Muscle layer of colon (tissue), 2 donors: ENCODE measurements at regions not wholly inside any gene's neighbourhood (a gene's known extent, or its start where the extent isn't known, plus 50 kb on each side); places are given as distances from the start of the nearest gene placed in this dataset.

Experiments used
- H3K27ac ChIP-seq: one replicate; pipeline ENCODE4 v1.7.0; 2013; ENCODE audit warnings: low read depth, mild to moderate bottlenecking, low read length, moderate library complexity
- H3K27me3 ChIP-seq, 2 donors: one replicate each; pipeline ENCODE4 v1.7.0; 2013; ENCODE audit warnings: low read length in 2 of 2, mild to moderate bottlenecking in 2 of 2; ENCODE audit not compliant: insufficient read depth in 2 of 2, control insufficient read depth in 1 of 2
- H3K36me3 ChIP-seq: one replicate; pipeline ENCODE4 v1.7.0; 2013; ENCODE audit warnings: mild to moderate bottlenecking, low read length; ENCODE audit not compliant: insufficient read depth
- H3K4me1 ChIP-seq: one replicate; pipeline ENCODE4 v1.7.0; 2013; ENCODE audit warnings: mild to moderate bottlenecking, low read length; ENCODE audit not compliant: insufficient read depth
- H3K4me3 ChIP-seq, 2 donors: one replicate each; pipeline ENCODE4 v1.7.0; 2013; ENCODE audit warnings: low read length in 2 of 2, low read depth in 1 of 2, mild to moderate bottlenecking in 1 of 2, moderate library complexity in 1 of 2
- H3K9ac ChIP-seq: one replicate; pipeline ENCODE4 v1.7.0; 2013; ENCODE audit warnings: low read length
- H3K9me3 ChIP-seq: one replicate; pipeline ENCODE4 v1.7.0; 2013; ENCODE audit warnings: mild to moderate bottlenecking, low read length
- donor health status: abdominal sarcoma.
- donor health status: Adenocarcinoma of cecum.

DNA sequence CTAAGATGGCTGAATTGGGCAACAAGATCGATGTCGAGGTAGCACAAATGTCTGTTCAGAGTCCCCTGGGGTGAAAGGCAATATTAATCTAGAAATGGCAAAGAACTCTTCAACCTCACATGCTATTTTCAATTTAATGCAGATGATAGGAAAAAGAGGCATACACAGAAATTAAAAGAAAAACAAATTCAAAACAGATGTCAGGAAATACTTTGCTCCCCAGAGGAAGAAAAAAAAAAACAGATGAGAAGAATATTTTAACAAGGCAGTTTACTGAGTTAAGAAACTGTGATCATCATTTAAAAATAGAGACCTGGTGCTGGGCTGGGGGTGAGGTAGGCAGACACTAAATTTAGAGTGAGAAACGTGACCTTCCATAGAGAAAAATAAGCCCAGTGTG is 421.9 kb upstream of the ARGLU1 start:
- Histone ChIP-seq H3K4me1 (peaks cover 4% of the 10 kb centered on the region), H3K27me3 (no peaks in the 10 kb centered on the region), H3K4me3 (no peak overlapping the region), H3K36me3 (no peaks in the 10 kb centered on the region), H3K9ac (no peak overlapping the region), H3K9me3 (no peaks in the 10 kb centered on the region), H3K27ac (no peak overlapping the region)

DNA sequence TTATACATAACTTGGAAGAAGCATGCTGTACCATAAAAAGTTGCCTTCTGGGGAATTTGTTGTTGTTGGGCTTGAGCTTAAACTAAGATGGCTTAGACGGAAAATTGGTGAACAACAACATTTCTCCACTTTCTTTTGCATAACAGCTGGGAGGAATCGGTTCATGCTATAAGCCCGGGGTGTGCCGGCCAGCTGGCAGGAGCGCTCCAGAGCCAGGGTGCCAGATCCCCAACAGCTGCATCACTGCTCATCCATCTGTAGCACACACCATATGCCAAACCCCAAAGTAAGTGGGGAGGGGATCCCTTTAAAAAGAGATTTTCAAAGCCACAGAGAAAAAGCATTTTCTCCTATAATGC is 419.5 kb upstream of the ARGLU1 start:
- H3K36me3 ChIP-seq, result no peaks in the 10 kb centered on the region
- H3K9me3 ChIP-seq, result no peaks in the 10 kb centered on the region
- peaks cover 4% of the 10 kb centered on the region for H3K4me1 ChIP-seq
- H3K9ac ChIP-seq, result no peak overlapping the region
- H3K4me3 ChIP-seq, result no peak overlapping the region
- no peak overlapping the region for H3K27ac ChIP-seq
- H3K27me3 ChIP-seq, result no peaks in the 10 kb centered on the region

DNA sequence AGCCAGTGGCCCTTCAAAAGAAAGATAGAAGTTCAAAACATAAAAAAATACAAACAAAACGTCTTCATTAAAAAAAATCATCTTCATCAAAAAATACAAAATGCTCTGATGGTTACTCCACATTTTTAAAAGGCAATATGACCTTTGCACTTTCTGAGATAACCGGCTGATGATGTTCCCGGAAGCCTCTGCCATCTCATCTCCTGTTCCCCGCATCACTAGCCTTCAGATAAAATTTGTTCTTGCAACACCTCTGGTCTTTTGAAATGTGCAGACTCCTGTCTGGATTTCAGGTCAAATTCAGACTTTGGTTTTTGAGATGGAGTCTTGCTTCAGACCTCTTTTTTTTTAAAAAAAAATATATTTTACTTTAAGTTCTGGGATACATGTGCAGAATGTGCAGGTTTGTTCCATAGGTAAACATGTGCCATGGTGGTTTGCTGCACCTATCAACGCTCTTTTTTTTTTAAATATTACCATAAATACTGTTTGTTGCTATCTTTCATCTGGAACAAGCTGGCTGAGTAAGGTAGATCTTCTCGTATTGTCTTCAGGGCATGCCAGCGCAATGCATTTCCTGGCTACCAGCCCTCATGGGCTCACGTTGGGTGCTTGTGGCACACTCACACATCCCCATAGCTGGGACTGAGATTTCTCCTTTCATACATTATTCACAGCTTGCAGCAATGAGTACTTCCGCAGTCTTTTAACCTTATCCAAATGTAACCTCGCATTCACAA is 418.9 kb upstream of the ARGLU1 start:
- H3K27me3 ChIP-seq, result no peaks in the 10 kb centered on the region
- peaks cover 4% of the 10 kb centered on the region for H3K4me1 ChIP-seq
- H3K9me3 ChIP-seq, result no peaks in the 10 kb centered on the region
- no peak overlapping the region for H3K4me3 ChIP-seq
- no peak overlapping the region for H3K9ac ChIP-seq
- no peaks in the 10 kb centered on the region for H3K36me3 ChIP-seq
- H3K27ac ChIP-seq, result no peak overlapping the region

DNA sequence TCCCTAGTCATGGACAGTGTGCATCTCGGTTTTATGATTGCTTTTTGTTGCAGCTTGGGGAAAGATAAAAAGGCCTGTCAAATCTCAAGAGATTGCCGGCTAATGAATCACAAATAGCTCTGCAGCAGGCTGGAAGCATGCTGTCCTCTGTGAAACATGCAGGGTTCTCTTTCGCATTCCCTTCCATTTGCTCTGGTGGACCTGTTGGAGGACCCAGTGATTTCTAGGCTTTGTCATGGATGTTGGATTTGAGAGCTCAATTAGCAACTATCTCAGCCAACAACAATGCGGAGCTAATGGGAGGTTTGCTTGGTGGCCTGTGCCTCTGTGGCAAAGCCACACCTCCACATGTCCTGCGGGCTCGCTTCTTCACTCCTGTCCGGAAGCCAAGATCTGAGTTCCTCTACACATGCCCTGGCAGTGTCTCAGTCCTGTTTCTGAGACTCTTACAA is 418.1 kb upstream of the ARGLU1 start:
- Histone ChIP-seq H3K27me3 (no peaks in the 10 kb centered on the region), H3K4me3 (no peak overlapping the region), H3K27ac (no peak overlapping the region), H3K36me3 (no peaks in the 10 kb centered on the region), H3K9ac (no peak overlapping the region), H3K4me1 (peaks cover 4% of the 10 kb centered on the region), H3K9me3 (no peaks in the 10 kb centered on the region)

DNA sequence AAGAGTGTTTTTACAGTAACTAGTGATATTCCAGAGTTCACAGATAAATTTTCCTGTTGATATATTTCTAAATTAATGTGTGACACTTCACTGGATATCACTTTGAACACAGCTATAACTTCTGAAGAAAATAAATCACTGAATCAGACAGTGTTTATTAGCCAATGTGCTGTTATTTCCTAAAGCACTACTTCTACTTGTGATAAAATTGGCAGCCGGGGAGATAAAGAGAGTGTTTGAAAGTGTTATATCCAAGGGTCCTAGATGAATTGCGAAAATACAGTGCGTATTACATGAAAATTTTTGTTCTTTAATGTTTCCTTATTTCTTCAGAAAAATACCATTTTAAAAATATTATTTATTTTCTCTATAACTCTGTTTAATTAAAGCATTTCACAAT is 417.5 kb upstream of the ARGLU1 start:
- H3K27me3 ChIP-seq, result no peaks in the 10 kb centered on the region
- no peak overlapping the region for H3K4me3 ChIP-seq
- peaks cover 4% of the 10 kb centered on the region for H3K4me1 ChIP-seq
- no peaks in the 10 kb centered on the region for H3K36me3 ChIP-seq
- no peaks in the 10 kb centered on the region for H3K9me3 ChIP-seq
- H3K27ac ChIP-seq, result no peak overlapping the region
- H3K9ac ChIP-seq, result no peak overlapping the region

DNA sequence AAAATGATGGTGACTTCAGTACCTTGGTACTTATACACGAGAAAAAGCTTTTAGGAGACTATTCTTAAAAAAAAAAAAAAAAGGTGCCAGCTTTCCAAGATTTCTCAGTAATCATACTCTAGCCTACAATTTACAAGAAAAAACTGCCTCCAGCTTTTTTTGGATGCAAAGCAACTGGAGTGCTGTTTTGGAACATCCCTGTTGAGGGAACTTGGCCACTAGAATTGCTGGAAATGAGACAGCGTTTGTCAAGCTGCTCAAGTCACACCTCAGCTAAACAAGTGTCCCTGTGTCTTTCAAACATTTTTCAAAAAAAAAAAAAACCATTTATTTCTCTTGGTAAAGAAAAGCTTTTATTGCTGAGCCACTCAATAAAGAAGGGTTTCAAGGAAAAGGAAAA is 413.1 kb upstream of the ARGLU1 start:
- H3K9ac ChIP-seq, result no peak overlapping the region
- H3K4me3 ChIP-seq, result no peak overlapping the region
- no peak overlapping the region for H3K27ac ChIP-seq

DNA sequence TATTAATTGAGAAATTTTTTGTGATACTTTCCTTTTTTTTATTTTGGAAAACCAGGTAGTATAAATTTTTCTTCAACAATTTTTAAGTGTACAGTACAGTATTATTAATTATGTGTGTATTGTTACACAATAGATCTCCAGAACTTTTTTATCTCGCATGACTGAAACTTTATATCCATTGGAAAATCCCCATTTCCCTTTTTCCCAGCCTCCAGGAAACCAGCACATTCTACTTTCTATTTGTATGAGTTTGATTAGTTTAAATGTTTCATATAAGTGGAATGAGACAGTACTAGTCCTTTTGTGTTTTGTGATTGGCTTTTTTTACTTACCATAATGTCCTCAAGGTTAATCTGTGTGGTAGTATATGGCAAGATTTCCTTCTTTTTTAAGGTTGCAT is 399.5 kb upstream of the ARGLU1 start:
- Histone ChIP-seq H3K4me1 (no peaks in the 10 kb centered on the region), H3K36me3 (no peaks in the 10 kb centered on the region), H3K27ac (no peak overlapping the region), H3K4me3 (no peak overlapping the region), H3K9ac (no peak overlapping the region), H3K9me3 (no peaks in the 10 kb centered on the region), H3K27me3 (no peaks in the 10 kb centered on the region)

More for the DNA sequence above, 413.1 kb upstream of the ARGLU1 start:
- no peaks in the 10 kb centered on the region for H3K9me3 ChIP-seq
- no peaks in the 10 kb centered on the region for H3K27me3 ChIP-seq
- H3K4me1 ChIP-seq, result no peaks in the 10 kb centered on the region
- H3K36me3 ChIP-seq, result no peaks in the 10 kb centered on the region

DNA sequence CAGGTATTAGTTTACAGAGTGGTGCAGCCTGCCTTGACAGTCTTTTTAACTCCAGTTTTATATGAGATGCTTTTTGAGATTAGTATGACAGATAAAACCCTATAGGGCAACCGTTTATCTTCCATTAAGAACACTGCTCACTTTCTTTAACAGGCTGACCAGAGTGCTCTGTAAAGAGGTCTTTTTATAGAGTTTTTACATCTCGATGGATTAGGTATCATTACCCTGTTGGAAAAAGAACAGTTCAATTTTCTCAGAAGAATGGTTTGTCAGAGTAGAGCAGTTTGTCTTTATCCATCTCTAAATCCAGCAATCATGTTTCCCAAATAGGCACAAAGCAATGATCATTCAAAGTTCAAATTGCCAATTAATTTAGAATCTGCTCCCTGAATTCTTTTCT is 395.2 kb upstream of the ARGLU1 start:
- Histone ChIP-seq H3K4me3 (no peak overlapping the region), H3K4me1 (no peaks in the 10 kb centered on the region), H3K27me3 (no peaks in the 10 kb centered on the region), H3K9ac (no peak overlapping the region), H3K36me3 (no peaks in the 10 kb centered on the region), H3K27ac (no peak overlapping the region), H3K9me3 (no peaks in the 10 kb centered on the region)

DNA sequence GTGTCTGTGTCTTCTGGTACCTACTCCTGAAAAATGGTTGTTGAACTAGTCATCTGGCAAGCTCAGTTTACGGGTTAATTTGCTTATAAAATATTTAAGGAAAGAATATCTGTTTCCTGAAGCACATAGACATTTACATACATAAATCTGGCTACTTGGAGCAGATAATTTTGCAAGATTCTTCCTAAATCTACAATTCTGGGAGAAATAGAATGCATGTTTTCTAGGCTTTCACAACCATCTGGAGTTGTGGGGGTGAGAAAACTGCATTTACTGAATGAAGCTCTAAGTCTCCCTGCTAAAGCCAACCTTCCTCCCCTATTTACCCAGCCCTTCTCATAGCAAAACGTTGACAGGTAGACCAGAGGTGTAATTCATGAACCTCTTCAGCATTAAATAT is 393.7 kb upstream of the ARGLU1 start:
- Histone ChIP-seq H3K9ac (no peak overlapping the region), H3K36me3 (no peaks in the 10 kb centered on the region), H3K4me3 (no peak overlapping the region), H3K4me1 (no peaks in the 10 kb centered on the region), H3K27me3 (no peaks in the 10 kb centered on the region), H3K9me3 (no peaks in the 10 kb centered on the region), H3K27ac (no peak overlapping the region)

DNA sequence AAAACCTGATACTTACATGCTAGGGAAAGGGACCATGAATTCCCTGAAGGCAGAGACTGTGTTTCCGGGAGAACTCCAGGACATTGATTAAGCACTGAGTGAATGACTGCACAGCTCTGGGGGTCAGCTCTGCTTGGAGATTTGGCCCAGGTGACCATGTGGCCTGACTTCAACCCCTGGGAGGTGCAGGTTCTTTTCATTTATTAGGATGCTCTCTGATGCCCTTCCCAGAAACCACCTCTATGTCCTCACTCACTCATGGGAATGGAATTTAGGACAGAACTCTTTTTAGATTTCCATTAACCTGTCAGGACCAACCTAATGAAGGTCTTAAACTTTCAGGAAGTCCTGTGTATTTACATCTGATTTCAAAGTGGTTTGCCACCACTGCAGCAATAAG is 393.3 kb upstream of the ARGLU1 start:
- Histone ChIP-seq H3K36me3 (no peaks in the 10 kb centered on the region), H3K27ac (no peak overlapping the region), H3K9ac (no peak overlapping the region), H3K9me3 (no peaks in the 10 kb centered on the region), H3K27me3 (no peaks in the 10 kb centered on the region), H3K4me1 (no peaks in the 10 kb centered on the region), H3K4me3 (no peak overlapping the region)

DNA sequence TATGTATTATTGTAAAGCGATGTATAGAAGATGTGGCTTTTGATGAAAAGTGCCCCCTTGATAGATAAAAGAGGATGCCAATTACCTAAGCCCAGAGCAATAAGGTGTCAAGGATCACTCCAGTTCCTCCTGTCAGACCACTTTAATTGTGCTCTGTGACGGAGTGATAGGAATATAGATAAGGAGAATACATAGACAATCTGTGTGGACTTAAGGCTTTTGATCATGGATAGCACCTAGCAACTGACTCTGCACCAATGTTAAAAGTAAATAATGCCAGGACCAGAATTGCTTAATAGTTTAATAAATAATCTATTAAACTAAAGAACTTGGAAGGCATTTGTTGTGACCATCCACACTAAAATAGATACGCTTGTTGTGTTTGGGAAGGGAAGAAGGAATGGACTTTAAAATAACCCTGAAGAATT is 390.7 kb upstream of the ARGLU1 start:
- H3K9me3 ChIP-seq, result no peaks in the 10 kb centered on the region
- no peaks in the 10 kb centered on the region for H3K36me3 ChIP-seq
- no peaks in the 10 kb centered on the region for H3K4me1 ChIP-seq
- no peak overlapping the region for H3K4me3 ChIP-seq
- no peak overlapping the region for H3K27ac ChIP-seq
- no peaks in the 10 kb centered on the region for H3K27me3 ChIP-seq
- H3K9ac ChIP-seq, result no peak overlapping the region

DNA sequence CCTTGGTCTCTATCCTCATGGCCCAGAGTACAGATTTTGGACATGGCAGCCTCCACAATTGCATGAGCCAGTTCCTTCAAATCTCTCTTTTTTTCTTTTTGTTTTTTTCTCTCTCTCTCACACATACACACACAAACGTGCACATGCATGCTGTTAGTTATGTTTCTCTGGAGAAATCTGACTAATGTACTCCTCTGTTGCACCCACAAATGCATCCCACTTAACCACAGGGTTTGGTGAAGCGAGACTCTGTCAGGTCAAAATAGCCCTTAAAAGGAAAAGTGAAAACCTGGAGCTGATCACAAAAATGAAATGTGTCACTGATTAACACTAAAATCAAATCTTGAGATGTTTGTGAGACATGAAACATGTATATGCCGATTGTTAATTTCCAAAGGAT is 374.6 kb upstream of the ARGLU1 start:
- Histone ChIP-seq H3K4me3 (no peak overlapping the region), H3K27me3 (no peaks in the 10 kb centered on the region), H3K9me3 (no peaks in the 10 kb centered on the region), H3K9ac (no peak overlapping the region), H3K36me3 (no peaks in the 10 kb centered on the region), H3K27ac (no peak overlapping the region), H3K4me1 (no peaks in the 10 kb centered on the region)
